ENCODE measurements at regions not wholly inside any gene's neighbourhood (a gene's known extent, or its start where the extent isn't known, plus 50 kb on each side); places are given as distances from the start of the nearest gene placed in this dataset.

DNA sequence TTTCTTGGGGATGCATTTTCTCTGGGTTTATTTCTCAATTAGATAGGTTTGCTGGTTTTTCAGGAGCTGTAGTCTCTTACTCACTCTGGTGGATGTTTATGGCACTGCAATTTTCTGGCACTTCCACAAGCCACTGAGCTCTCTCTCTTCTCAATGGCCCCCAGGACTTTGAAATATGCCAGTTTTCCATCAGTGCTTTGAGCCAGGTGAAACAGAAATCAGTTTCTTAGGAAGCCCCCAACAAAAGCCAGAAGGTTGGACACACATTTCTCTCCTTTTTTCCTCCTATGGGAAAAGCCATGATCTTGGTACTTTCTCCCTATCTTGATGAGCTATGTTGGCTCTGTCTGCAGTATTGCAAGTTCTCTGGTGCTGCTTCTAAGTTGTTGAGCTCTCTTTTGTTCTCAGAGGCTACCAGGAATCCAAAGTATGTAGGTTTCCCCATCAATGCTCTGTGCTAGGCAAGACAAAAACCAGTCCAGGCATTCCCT, 90.7 kb upstream of the SMIM36 start:
- no peak overlapping the region for H3K9ac ChIP-seq (ENCODE audit: insufficient read depth in 1 of 2, low read length in 2 of 2)
- no peak for ATAC-seq (ENCODE audit: insufficient read depth, low FRiP score)
- H3K36me3 ChIP-seq (ENCODE audit: control insufficient read depth in 4 of 4, insufficient read depth in 4 of 4, low read length in 4 of 4) = no peaks in the 10 kb centered on the region
- H3K4me1 ChIP-seq (ENCODE audit: control insufficient read depth in 5 of 5, insufficient read depth in 5 of 5, low read length in 5 of 5) = peaks cover 0 to 1% (median 0%) of the 10 kb centered on the region in 5 donors
- H3K4me3 ChIP-seq = no peak overlapping the region
- no peak overlapping the region for H3K27ac ChIP-seq (ENCODE audit: low read depth in 1 of 2, low read length in 1 of 2)
- H3K27me3 ChIP-seq (ENCODE audit: control insufficient read depth in 3 of 3, insufficient read depth in 3 of 3, low read length in 2 of 3) = no peaks in the 10 kb centered on the region
- peaks cover 0 to 10% (median 3%) of the 10 kb centered on the region in 4 donors for H3K9me3 ChIP-seq (ENCODE audit: control insufficient read depth in 4 of 4, insufficient read depth in 3 of 4, low read length in 3 of 4)
- TF ChIP-seq, protein P1, sequence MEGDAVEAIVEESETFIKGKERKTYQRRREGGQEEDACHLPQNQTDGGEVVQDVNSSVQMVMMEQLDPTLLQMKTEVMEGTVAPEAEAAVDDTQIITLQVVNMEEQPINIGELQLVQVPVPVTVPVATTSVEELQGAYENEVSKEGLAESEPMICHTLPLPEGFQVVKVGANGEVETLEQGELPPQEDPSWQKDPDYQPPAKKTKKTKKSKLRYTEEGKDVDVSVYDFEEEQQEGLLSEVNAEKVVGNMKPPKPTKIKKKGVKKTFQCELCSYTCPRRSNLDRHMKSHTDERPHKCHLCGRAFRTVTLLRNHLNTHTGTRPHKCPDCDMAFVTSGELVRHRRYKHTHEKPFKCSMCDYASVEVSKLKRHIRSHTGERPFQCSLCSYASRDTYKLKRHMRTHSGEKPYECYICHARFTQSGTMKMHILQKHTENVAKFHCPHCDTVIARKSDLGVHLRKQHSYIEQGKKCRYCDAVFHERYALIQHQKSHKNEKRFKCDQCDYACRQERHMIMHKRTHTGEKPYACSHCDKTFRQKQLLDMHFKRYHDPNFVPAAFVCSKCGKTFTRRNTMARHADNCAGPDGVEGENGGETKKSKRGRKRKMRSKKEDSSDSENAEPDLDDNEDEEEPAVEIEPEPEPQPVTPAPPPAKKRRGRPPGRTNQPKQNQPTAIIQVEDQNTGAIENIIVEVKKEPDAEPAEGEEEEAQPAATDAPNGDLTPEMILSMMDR (IDR thresholded peaks at IDR 0.05; ENCODE audit: control extremely low read depth, extremely low read depth) = peak; percentile 34
- peak in 2 of 3 donors; percentile 38 to 51 for DNase-seq

DNA sequence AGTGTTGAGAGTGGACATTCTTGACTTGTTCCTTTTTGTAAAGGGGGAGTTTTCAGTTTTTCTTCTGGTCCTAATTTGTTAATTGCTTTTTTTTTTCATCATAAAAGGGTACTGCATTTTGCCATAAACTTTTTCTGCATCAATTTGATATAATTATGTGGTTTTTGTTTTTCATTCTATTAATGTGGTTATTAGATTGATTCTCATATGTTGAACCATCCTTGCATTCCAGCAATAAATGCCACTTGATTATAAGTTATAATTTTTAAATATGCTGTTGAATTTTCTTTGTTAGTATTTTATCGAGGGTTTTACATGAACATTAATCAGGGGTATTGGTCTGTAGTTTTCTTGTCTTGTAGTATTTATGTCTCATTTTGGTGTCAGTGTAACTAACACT, 87.2 kb upstream of the SMIM36 start:
- WGBS, 2 donors = 93 to 98% methylated on average over 1 of the region's 1 CpG
- Histone ChIP-seq H3K27me3 (ENCODE audit: control insufficient read depth in 3 of 3, insufficient read depth in 3 of 3, low read length in 2 of 3) (no peaks in the 10 kb centered on the region), H3K4me1 (ENCODE audit: control insufficient read depth in 5 of 5, insufficient read depth in 5 of 5, low read length in 5 of 5) (no peaks in the 10 kb centered on the region), H3K9me3 (ENCODE audit: control insufficient read depth in 4 of 4, insufficient read depth in 3 of 4, low read length in 3 of 4) (peaks cover 0 to 10% (median 3%) of the 10 kb centered on the region in 4 donors), H3K4me3 (no peak overlapping the region), H3K36me3 (ENCODE audit: control insufficient read depth in 4 of 4, insufficient read depth in 4 of 4, low read length in 4 of 4) (no peaks in the 10 kb centered on the region), H3K9ac (ENCODE audit: insufficient read depth in 1 of 2, low read length in 2 of 2) (no peak overlapping the region), H3K27ac (ENCODE audit: low read depth in 1 of 2, low read length in 1 of 2) (no peak overlapping the region)
- no peak for DNase-seq
- TF ChIP-seq, protein P1 (IDR thresholded peaks at IDR 0.05; ENCODE audit: control extremely low read depth, extremely low read depth) = no peak
- ATAC-seq (ENCODE audit: insufficient read depth, low FRiP score) = no peak

DNA sequence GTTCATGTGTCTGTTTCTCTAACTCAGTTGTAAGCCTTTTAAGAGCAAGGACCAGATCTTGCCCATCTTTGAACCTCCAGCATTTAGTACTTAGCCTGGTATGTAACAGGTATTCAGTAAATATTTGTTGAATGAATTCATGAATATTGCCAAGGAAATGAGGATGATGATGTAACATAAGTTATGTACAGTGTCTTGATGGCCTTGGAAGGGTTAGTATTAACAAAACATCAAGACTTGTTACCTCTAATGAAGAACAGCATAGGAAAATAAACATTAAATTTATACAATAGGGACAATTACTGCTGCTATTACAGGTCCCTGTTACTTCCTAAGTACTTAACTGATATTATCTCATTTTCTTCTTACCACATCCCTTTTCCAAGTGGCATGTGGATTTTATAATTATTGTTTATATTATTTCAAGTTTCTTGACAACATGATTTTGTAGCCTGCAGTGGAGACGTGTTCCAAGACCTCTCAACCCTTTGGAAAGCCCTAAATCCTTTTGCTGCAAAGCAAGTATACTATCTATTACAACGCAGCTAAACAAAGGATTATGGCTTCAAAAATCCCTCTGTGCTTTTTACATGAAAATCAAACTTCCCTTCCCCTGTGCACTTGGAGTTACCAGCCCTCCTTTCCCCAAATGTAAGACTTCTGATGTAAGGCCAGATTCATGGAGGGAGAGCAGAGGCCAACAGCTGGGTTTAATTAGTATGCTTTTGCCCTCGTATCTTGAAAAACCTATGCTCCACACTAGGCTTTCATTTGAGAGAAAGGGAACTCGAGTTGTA, 77.4 kb upstream of the SMIM36 start:
- WGBS, 2 donors = 51 to 75% methylated on average over 4 of the region's 4 CpGs
- ATAC-seq (ENCODE audit: insufficient read depth, low FRiP score) = peak; percentile 32
- H3K4me3 ChIP-seq = no peak overlapping the region
- DNase-seq = peak in 2 of 3 donors; percentile 52 to 61
- H3K36me3 ChIP-seq (ENCODE audit: control insufficient read depth in 4 of 4, insufficient read depth in 4 of 4, low read length in 4 of 4) = no peaks in the 10 kb centered on the region
- no peak overlapping the region for H3K27ac ChIP-seq (ENCODE audit: low read depth in 1 of 2, low read length in 1 of 2)
- no peak overlapping the region for H3K9ac ChIP-seq (ENCODE audit: insufficient read depth in 1 of 2, low read length in 2 of 2)
- TF ChIP-seq, protein P1 (IDR thresholded peaks at IDR 0.05; ENCODE audit: control extremely low read depth, extremely low read depth) = no peak
- H3K9me3 ChIP-seq (ENCODE audit: control insufficient read depth in 4 of 4, insufficient read depth in 3 of 4, low read length in 3 of 4) = no peaks in the 10 kb centered on the region
- H3K27me3 ChIP-seq (ENCODE audit: control insufficient read depth in 3 of 3, insufficient read depth in 3 of 3, low read length in 2 of 3) = no peaks in the 10 kb centered on the region
- peaks cover 0 to 15% (median 2%) of the 10 kb centered on the region in 5 donors for H3K4me1 ChIP-seq (ENCODE audit: control insufficient read depth in 5 of 5, insufficient read depth in 5 of 5, low read length in 5 of 5)
